RWPE1 (cell line): ENCODE measurements at regions not wholly inside any gene's neighbourhood (a gene's known extent, or its start where the extent isn't known, plus 50 kb on each side); places are given as distances from the start of the nearest gene placed in this dataset.

ENCODE experiments used
- CTCF ChIA-PET: fragments of 350-600 bp; sonication (Branson Sonifier 250); formaldehyde crosslinking; extraction: SDS; loops from one replicate; lab custom pipeline; 2021; lab: Yijun Ruan, JAX
- POLR2A ChIA-PET: fragments of 400-600 bp; formaldehyde crosslinking; extraction: SDS; loops from one replicate; lab custom pipeline; 2020; ENCODE audit warnings: antibody characterized with exemption; ENCODE audit not compliant: low non-redundant PET; lab: Yijun Ruan, JAX
- DNase-seq: peaks from one replicate; pipeline ENCODE4 v3.0.0; 2012; ENCODE audit warnings: low spot score
- H3K27ac ChIP-seq: fragments of 450-650 bp; 2 replicates; pipeline ENCODE4 v1.5.1; 2017
- CTCF ChIP-seq: fragments of 450-650 bp; conservative IDR thresholded peaks from 2 replicates; pipeline ENCODE4 v1.5.1; 2017; ENCODE audit warnings: low read depth, mild to moderate bottlenecking

GRCh38 chr22:20637750-20638506, 130.5 kb downstream of the MED15 start:
- H3K27ac ChIP-seq = no peak overlapping the region
- POLR2A ChIA-PET = no interaction called here
- no peak for TF ChIP-seq CTCF
- DNase-seq = no peak
- CTCF ChIA-PET = no interaction called here

GRCh38 chr22:20638507-20638870, 131.1 kb downstream of the MED15 start:
- no peak for DNase-seq
- POLR2A ChIA-PET = no interaction called here
- CTCF ChIA-PET = interaction anchor here (0.5 kb wide), 1 partner anchor 199 kb away, joined by 4 read pairs; no protein-coding TSS in a partner anchor
- H3K27ac ChIP-seq = no peak overlapping the region
- no peak for TF ChIP-seq CTCF

GRCh38 chr22:20639343-20639742, 131.9 kb downstream of the MED15 start:
- DNase-seq = no peak
- no peak overlapping the region for H3K27ac ChIP-seq
- POLR2A ChIA-PET = no interaction called here
- CTCF ChIA-PET = no interaction called here
- no peak for TF ChIP-seq CTCF

- POLR2A ChIA-PET = no interaction called here
- H3K27ac ChIP-seq = no peak overlapping the region
- DNase-seq = no peak
- CTCF ChIA-PET = no interaction called here
- TF ChIP-seq CTCF = no peak
Measured at GRCh38 chr22:20639750-20640149, 132.3 kb downstream of the MED15 start.

GRCh38 chr22:20641198-20641892, 132.6 kb upstream of the SERPIND1 start:
- TF ChIP-seq CTCF = no peak
- no peak overlapping the region for H3K27ac ChIP-seq
- DNase-seq = no peak
- POLR2A ChIA-PET = no interaction called here
- CTCF ChIA-PET = no interaction called here

GRCh38 chr22:20641919-20642579, 131.9 kb upstream of the SERPIND1 start:
- no peak for DNase-seq
- no peak overlapping the region for H3K27ac ChIP-seq
- no peak for TF ChIP-seq CTCF
- POLR2A ChIA-PET = no interaction called here
- CTCF ChIA-PET = no interaction called here
